HuH-7.5 (cell line): ENCODE measurements at regions not wholly inside any gene's neighbourhood (a gene's known extent, or its start where the extent isn't known, plus 50 kb on each side); places are given as distances from the start of the nearest gene placed in this dataset.

ENCODE experiments used
- DNase-seq: peaks from one replicate; pipeline ENCODE4 v3.0.0; 2011; ENCODE audit warnings: low spot score

DNA sequence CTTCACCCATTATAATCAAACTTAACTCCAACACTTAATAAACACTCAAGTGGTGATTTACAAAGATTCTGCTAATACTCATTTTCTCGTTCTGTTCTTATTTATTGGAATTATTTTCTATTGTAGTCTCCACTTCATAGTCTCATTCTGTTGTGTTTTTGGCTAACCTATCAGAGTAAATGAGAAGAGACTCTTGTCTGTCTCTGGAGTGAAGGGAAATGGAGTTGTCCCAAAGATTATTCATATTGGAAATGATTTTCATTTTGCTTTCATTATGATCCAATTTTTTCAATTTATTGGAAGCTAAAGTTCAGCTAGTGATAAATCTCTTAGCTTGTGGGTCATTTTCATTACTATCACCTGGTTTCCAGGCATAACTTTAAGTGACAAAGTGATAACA lies 454.9 kb upstream of the JAG1 start:
- DNase-seq, result no peak

- no peak for DNase-seq
Observed at GRCh38 chr20:11130554-11131166, 456.9 kb upstream of the JAG1 start.

- DNase-seq, result no peak
Observed at GRCh38 chr20:11132819-11133415, 459.1 kb upstream of the JAG1 start.

DNA sequence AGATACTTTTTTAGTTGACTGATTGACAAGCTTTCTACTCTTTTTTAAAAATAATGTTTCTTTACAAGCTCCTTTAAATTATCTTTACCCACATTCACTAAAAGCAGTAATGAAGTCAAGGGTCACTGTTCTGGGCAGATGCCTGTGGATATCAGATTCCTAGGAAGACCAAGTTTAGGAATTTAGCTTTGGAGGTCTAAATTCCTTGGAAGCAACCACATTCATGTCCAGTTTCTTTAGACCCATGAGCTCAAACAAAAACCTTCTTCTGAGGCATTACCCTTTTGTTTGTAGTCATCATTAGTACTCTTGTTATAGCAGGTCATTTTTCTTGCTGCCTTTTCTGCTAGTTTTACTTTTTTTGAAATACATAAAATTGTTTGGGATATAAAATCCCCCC lies 462.9 kb upstream of the JAG1 start:
- DNase-seq, result no peak

DNA sequence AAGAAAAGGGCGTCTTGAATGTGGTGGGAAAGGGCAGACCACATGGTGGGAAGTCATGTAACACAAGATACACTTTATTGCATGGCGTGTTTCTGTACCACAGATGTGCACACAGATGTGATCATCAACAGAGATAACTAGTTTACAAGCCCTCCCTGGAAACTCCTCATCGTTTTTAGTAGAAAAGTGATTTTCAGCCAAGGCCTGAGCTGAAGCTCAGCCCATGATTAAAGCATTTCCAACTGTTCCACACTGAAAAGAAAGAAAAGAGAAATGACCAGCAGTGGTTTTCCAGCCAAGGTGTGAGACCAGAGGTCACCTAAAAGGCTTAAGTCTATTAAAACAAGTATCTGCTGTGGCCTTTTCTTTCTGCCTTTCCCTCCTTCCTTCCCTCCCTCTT lies 463.9 kb upstream of the JAG1 start:
- DNase-seq, result no peak

GRCh38 chr20:11140359-11140758 lies 466.6 kb upstream of the JAG1 start:
- no peak for DNase-seq

DNA sequence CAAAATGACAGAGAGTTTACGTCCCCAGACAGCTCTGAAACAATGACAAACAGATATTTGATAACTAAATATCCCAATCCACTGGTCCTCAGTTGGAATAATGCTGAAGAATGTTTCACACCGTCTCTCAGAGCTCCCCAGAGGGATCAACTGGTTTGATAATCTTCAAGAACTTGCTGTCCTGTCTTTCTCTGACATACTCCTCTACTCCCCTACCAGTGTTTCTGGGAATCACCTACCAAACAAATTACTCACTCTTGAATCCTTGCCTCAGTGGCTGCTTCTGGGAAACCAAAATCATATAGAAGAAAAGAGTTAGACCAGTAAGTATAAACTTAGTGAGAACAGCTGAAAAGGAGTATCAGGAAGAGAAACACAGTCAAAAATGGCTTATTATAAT lies 469.7 kb upstream of the JAG1 start:
- no peak for DNase-seq

DNA sequence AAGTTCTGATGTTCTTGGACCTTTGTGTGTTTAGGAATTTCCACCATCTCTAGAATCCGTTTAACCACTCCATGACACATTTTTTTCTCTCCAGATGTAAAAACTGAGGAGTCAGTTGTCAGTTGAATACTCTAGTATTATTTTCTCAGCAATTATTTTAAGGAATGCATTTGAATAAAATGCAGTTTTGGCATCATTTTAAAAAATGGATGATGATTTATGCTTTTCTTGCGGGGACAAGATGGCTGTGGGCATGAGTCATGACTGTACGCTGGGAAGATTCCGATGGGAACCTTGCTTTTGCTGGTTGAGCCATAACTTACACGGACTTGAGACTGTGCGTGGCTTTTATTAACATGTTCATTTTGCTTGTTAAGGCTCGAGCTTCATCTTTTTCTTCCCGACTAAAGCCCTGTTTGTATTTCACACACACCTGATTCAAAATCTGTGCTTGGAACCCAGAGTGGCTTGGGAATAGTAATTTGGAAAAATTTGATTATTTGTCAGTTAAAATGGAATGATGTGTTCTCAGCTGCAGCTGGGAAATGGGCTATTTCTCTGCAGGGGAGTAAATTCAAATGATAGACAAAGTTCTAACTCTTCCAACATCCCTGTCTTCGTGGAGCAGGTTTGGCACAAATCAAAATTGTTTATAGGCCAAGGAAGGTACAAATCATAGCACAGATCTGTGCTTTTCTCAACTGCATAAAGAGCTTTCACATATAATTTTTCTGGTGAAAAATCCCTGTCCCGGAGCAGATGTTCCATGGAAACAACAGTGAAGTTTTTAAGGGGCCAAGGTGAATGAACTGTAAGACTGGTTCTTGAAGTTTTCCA lies 470.5 kb upstream of the JAG1 start:
- no peak for DNase-seq

- DNase-seq, result no peak
Observed at GRCh38 chr20:11145616-11146015, 471.8 kb upstream of the JAG1 start.

DNA sequence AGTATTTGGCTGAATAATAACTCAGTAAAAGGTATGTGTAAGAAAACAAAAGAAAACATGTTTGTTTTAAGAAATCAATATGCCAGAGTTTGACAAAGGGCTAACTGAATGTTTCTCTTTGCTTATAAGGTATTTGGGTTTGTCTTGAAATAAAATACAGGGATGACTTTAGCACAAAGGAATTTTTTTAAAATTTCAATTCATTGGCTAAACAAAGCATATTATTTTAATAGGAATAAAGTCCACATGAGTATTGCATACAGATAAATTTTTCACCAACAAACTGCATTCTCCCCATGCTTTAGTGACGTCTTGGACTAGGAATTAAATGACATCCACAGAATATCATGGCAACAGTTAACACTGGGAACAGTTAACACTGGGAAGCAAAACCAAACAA lies 480.0 kb upstream of the JAG1 start:
- DNase-seq, result no peak

DNA sequence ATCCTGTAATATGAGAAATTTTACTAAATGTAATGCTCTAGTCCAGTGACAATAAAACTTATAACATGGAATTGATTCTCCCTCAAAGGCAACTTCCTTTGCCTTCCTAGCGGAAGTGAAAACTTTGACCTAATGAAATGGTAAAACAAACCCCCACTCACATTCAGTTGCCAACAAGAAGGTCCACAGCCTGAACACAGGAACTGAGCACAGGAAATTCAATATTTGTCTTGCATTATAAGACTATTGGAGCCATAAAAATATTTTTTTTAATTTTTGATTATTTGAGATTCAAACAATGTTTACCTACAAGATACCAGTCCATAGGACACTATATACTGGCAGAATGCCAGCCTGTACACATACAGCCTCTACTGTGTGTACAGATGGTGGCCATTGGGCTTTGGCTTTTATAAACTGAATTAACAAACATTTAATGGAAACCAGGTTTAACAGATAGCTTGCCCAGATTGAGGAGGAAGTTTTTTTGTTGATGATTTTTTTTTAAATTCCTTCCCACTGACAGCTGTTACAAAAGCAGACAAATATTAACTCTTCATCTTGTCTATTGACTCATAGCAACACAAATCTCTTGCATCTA lies 481.5 kb upstream of the JAG1 start:
- no peak for DNase-seq

GRCh38 chr20:11156922-11157321 lies 483.1 kb upstream of the JAG1 start:
- DNase-seq, result no peak

DNA sequence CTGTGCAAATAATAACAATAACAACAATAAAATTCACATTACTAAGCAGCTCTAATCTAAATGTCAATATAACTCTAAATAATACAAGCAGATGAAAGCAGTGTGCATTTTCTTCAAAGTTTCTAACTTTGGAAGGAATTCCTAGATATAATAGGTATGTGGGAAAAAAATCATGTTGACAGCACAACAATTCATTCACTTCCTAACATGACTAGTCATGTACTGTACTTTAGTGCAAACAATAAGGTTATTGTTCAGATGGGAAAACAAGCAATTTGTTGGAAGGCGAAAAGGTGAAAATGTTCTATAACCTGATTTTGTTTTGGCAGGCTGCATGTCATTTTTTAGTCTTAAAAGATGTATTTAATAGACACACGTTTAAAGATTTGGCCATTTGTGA lies 484.3 kb upstream of the JAG1 start:
- DNase-seq, result no peak

GRCh38 chr20:11158589-11158988 lies 484.8 kb upstream of the JAG1 start:
- no peak for DNase-seq

DNA sequence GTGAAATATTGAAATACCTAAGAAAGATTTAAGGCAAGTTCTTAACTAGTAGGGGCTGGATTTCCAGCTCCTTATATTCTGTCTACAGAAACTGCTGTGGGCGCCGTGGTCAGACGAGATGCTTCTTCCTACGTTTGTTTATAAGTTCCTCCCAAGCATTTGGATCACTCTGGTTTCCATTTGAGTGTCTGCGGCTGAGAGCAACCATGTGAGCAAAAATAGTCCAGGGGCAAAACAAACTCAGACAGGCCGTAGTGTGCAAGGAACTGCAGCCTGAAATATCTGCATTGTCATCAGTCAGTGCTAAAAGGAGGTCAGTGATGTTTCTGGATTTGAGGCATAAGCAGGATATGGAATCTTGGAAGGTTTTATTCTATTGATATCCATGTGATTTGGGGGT lies 485.9 kb upstream of the JAG1 start:
- no peak for DNase-seq

- DNase-seq, result no peak
Observed at GRCh38 chr20:11162026-11162775, 488.4 kb upstream of the JAG1 start.

- no peak for DNase-seq
Observed at GRCh38 chr20:11165789-11166188, 492.0 kb upstream of the JAG1 start.

DNA sequence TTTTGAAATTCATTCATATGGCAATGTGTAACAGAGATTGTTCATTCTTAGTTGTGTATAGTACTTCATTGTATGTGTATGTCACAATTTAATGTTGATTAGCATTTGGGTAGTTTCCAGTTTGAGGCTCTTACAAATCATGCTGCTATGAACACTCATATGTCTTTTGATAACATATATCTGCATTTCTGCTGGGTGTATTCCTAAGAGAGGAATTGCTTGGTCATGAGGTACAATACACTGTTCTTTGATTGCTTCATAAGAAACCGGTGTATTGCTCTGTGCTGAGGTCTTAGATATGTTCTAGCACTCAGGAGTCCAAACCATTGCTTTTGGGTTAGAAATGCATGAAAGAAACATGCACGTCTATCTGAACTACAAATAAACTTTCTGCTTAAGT lies 492.9 kb upstream of the JAG1 start:
- DNase-seq, result no peak

- DNase-seq, result no peak
Observed at GRCh38 chr20:11168026-11168425, 494.2 kb upstream of the JAG1 start.

DNA sequence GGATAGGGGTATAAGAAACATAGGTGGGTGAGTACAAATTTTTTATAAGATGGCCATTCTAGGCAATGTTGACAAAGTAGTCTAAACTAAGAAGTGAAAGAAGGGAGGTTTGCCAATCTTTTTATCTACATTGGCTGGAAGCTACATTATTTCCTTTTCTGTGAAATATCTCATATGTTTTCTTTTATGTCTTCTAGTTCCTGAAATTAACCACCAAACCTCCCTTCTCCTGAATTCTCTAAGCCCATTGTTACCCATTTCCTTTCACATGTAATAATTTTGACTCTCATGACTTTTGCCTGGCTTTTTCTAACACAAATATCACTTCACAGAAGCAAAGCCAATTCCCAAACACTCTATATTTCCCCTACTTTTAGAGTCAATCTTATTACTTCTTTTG lies 496.2 kb upstream of the JAG1 start:
- no peak for DNase-seq

DNA sequence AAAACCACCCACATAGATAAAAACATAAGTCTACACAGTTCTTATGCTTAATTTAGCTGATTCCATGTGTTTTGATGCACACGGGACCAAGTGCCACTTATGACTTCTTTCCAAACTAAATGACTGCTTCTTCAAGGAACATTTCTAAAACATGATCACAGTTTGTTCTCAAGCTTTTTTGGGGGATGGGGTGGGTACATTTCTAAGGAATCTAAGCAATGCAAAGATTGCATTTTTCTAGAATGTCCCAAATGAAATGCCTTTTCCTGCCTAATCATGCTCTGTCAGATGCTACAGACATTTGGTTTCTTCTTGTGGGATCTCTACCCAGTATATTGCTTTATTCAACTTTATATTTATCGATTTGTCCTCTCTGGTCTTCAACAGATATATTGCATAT lies 496.8 kb upstream of the JAG1 start:
- DNase-seq, result no peak

GRCh38 chr20:11172881-11173280 lies 499.1 kb upstream of the JAG1 start:
- no peak for DNase-seq
